ENCODE measurements at regions not wholly inside any gene's neighbourhood (a gene's known extent, or its start where the extent isn't known, plus 50 kb on each side); places are given as distances from the start of the nearest gene placed in this dataset.

- H3K4me3 ChIP-seq (ENCODE audit: low read depth, low read length) = no peak overlapping the region
- TF ChIP-seq CTCF (IDR thresholded peaks at IDR 0.05; ENCODE audit: low read depth, low read length) = no peak
These were observed 192.8 kb downstream of the PRDM2 start for GRCh38 chr1:13892671-13893325.

- no peak for TF ChIP-seq CTCF (IDR thresholded peaks at IDR 0.05; ENCODE audit: low read depth, low read length)
- no peak overlapping the region for H3K4me3 ChIP-seq (ENCODE audit: low read depth, low read length)
These were observed 193.4 kb downstream of the PRDM2 start for GRCh38 chr1:13893409-13893821.

- H3K4me3 ChIP-seq (ENCODE audit: low read depth, low read length) = no peak overlapping the region
- no peak for TF ChIP-seq CTCF (IDR thresholded peaks at IDR 0.05; ENCODE audit: low read depth, low read length)
These were observed 196.9 kb downstream of the PRDM2 start for GRCh38 chr1:13896932-13897331.

GRCh38 chr1:13898406-13898805 is 198.4 kb downstream of the PRDM2 start:
- no peak overlapping the region for H3K4me3 ChIP-seq (ENCODE audit: low read depth, low read length)
- no peak for TF ChIP-seq CTCF (IDR thresholded peaks at IDR 0.05; ENCODE audit: low read depth, low read length)

GRCh38 chr1:13899856-13900255 is 199.9 kb downstream of the PRDM2 start:
- no peak for TF ChIP-seq CTCF (IDR thresholded peaks at IDR 0.05; ENCODE audit: low read depth, low read length)
- H3K4me3 ChIP-seq (ENCODE audit: low read depth, low read length) = no peak overlapping the region

- H3K4me3 ChIP-seq (ENCODE audit: low read depth, low read length) = no peak overlapping the region
- TF ChIP-seq CTCF (IDR thresholded peaks at IDR 0.05; ENCODE audit: low read depth, low read length) = no peak
These were observed 200.6 kb downstream of the PRDM2 start for GRCh38 chr1:13900583-13900982.

- no peak overlapping the region for H3K4me3 ChIP-seq (ENCODE audit: low read depth, low read length)
- no peak for TF ChIP-seq CTCF (IDR thresholded peaks at IDR 0.05; ENCODE audit: low read depth, low read length)
These were observed 201.1 kb downstream of the PRDM2 start for GRCh38 chr1:13901039-13901438.
